Astrocyte (in vitro differentiated cells and primary cell): ENCODE measurements at regions not wholly inside any gene's neighbourhood (a gene's known extent, or its start where the extent isn't known, plus 50 kb on each side); places are given as distances from the start of the nearest gene placed in this dataset.

Source experiments
- EZH2 ChIP-seq: IDR thresholded peaks from 2 replicates; pipeline ENCODE4 v1.6.1; 2012; ENCODE audit warnings: mild to moderate bottlenecking, low read length, inconsistent platforms; ENCODE audit not compliant: insufficient read depth
- TF ChIP-seq, protein P1 (sequence below): IDR thresholded peaks from 2 replicates; pipeline ENCODE4 v1.5.1; 2011; ENCODE audit warnings: low read depth, mild to moderate bottlenecking, inconsistent platforms, low read length, moderate library complexity; ENCODE audit not compliant: insufficient read depth

DNA sequence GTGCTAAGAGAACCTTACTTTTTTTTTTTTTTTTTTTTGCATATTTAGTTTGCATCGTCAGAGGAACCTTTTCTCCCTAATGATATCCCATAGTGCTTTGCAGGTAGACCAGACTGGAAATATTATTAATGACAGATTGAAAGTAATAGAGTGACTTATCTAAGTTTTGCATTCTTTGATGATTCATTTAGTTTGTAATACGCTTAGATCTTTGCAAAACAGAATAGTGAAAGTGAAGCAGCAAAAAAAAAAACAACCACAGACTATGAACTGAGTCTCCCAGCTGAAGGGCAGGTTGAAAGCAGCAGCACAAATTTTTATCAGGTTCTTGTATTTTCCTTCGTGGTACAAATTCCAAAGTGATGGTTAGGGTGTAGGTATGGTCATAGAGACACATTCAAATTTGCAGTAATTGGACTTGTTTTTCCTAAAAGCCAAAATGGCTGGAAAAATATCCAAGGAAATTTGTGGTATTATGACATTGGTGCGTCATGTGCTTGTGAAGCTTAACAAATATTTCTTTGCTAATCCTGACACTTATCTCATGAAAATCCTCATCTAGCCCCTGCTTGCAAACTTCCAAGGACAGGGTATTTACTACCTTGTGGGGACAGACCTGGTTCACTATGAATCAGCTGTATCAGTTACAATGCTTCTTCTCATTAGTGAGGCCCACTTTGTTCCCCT, 81.8 kb upstream of the CREB5 start:
- TF ChIP-seq, protein P1, sequence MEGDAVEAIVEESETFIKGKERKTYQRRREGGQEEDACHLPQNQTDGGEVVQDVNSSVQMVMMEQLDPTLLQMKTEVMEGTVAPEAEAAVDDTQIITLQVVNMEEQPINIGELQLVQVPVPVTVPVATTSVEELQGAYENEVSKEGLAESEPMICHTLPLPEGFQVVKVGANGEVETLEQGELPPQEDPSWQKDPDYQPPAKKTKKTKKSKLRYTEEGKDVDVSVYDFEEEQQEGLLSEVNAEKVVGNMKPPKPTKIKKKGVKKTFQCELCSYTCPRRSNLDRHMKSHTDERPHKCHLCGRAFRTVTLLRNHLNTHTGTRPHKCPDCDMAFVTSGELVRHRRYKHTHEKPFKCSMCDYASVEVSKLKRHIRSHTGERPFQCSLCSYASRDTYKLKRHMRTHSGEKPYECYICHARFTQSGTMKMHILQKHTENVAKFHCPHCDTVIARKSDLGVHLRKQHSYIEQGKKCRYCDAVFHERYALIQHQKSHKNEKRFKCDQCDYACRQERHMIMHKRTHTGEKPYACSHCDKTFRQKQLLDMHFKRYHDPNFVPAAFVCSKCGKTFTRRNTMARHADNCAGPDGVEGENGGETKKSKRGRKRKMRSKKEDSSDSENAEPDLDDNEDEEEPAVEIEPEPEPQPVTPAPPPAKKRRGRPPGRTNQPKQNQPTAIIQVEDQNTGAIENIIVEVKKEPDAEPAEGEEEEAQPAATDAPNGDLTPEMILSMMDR: no peak
- no peak for TF ChIP-seq EZH2
